Glutamatergic neuron (in vitro differentiated cells): ENCODE measurements at regions not wholly inside any gene's neighbourhood (a gene's known extent, or its start where the extent isn't known, plus 50 kb on each side); places are given as distances from the start of the nearest gene placed in this dataset.

Experiments used
- DNase-seq: peaks from one replicate; pipeline ENCODE4 v3.0.0; 2022
- H3K27ac Mint-ChIP-seq: one replicate; pipeline ENCODE4 v1.8.0; 2020; ENCODE audit warnings: mild to moderate bottlenecking, mixed read lengths, inconsistent platforms; ENCODE audit not compliant: unreplicated experiment
- H3K27me3 Mint-ChIP-seq: one replicate; pipeline ENCODE4 v1.8.0; 2020; ENCODE audit warnings: mild to moderate bottlenecking, moderate library complexity, mixed read lengths, inconsistent platforms; ENCODE audit not compliant: unreplicated experiment
- H3K36me3 Mint-ChIP-seq: one replicate; pipeline ENCODE4 v1.8.0; 2020; ENCODE audit warnings: mild to moderate bottlenecking, mixed read lengths, inconsistent platforms; ENCODE audit not compliant: unreplicated experiment
- H3K4me1 Mint-ChIP-seq: one replicate; pipeline ENCODE4 v1.8.0; 2020; ENCODE audit warnings: mild to moderate bottlenecking, low read depth, mixed read lengths, inconsistent platforms; ENCODE audit not compliant: unreplicated experiment
- H3K4me3 Mint-ChIP-seq: one replicate; pipeline ENCODE4 v1.8.0; 2020; ENCODE audit warnings: mild to moderate bottlenecking, mixed read lengths, inconsistent platforms; ENCODE audit not compliant: unreplicated experiment
- H3K9me3 Mint-ChIP-seq: one replicate; pipeline ENCODE4 v1.8.0; 2020; ENCODE audit warnings: mild to moderate bottlenecking, moderate library complexity, mixed read lengths, inconsistent platforms; ENCODE audit not compliant: unreplicated experiment
- TF ChIP-seq, protein P1 (sequence below): fragments of 200-600 bp; sonication (generic); IDR thresholded peaks from one replicate; pipeline ENCODE4 v1.5.0; 2021; ENCODE audit not compliant: partially characterized antibody, unreplicated experiment

DNA sequence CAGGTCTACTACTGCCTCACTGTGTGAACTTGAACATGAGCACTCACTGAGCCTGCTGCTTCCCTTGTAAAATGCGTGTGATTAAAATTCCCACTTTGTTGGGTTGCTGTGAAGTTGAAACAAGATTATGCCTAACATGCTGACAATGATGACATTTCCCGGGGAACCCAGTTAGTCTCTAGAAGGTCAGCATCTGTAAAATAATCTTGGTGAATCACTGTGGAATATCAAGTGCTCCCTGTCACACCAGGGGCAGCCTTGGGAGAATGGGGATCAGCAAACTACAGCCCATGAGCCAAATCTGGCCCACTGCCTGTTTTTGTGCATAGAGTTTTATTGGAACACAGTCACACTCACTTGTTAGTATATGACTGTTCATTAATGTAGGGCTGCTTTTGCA is 335.2 kb downstream of the MIAT start:
- Mint-ChIP-seq H3K4me1 (no peaks in the 10 kb centered on the region), H3K27ac (no peak overlapping the region), H3K9me3 (no peaks in the 10 kb centered on the region), H3K4me3 (no peak overlapping the region), H3K27me3 (peaks cover 1% of the 10 kb centered on the region), H3K36me3 (no peaks in the 10 kb centered on the region)
- no peak for DNase-seq
- TF ChIP-seq, protein P1, sequence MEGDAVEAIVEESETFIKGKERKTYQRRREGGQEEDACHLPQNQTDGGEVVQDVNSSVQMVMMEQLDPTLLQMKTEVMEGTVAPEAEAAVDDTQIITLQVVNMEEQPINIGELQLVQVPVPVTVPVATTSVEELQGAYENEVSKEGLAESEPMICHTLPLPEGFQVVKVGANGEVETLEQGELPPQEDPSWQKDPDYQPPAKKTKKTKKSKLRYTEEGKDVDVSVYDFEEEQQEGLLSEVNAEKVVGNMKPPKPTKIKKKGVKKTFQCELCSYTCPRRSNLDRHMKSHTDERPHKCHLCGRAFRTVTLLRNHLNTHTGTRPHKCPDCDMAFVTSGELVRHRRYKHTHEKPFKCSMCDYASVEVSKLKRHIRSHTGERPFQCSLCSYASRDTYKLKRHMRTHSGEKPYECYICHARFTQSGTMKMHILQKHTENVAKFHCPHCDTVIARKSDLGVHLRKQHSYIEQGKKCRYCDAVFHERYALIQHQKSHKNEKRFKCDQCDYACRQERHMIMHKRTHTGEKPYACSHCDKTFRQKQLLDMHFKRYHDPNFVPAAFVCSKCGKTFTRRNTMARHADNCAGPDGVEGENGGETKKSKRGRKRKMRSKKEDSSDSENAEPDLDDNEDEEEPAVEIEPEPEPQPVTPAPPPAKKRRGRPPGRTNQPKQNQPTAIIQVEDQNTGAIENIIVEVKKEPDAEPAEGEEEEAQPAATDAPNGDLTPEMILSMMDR = no peak

DNA sequence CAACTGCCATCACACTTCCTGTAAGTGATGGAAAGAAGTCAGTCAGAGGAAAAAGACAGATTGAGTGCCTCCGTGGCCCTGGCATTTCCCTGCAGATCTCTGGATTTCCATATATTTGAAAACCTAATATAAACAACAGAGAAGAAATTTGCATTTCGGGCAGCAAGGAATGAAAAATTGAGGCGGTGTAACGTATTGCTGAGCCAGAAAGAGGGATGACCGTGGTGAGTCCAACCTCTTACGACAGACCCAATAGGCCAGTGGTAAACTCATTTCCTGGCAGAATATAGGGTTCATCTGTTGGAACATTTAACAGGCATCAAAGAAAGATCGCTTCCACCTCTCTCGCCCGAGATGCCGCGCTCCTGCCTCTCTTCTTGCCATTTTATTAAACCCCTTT is 336.5 kb downstream of the MIAT start:
- no peak for DNase-seq
- TF ChIP-seq, protein P1 = no peak
- Mint-ChIP-seq H3K27ac (no peak overlapping the region), H3K36me3 (no peaks in the 10 kb centered on the region), H3K4me1 (no peaks in the 10 kb centered on the region), H3K27me3 (peaks cover 4% of the 10 kb centered on the region), H3K4me3 (no peak overlapping the region), H3K9me3 (no peaks in the 10 kb centered on the region)

DNA sequence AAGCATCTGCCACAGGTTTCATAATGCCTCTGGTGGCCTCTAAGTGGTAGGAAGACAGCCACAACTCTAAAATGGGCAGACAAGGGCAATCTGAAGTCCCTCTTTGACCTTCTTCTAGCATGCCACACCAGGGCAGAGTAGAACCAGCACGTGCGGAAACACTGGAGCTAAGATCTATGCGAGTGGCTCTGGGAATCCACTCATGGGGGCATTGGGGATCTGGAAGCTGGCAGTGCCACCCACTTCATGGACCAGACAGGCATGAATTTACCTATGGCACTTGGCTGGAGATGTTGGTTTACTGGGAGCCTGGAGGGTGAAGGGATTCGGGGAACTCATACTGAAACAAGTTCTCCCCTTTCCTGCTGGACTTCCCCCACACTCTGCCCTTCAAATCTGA is 337.4 kb downstream of the MIAT start:
- H3K27ac Mint-ChIP-seq = no peak overlapping the region
- no peaks in the 10 kb centered on the region for H3K9me3 Mint-ChIP-seq
- no peak overlapping the region for H3K4me3 Mint-ChIP-seq
- no peaks in the 10 kb centered on the region for H3K4me1 Mint-ChIP-seq
- peaks cover 4% of the 10 kb centered on the region for H3K27me3 Mint-ChIP-seq
- no peaks in the 10 kb centered on the region for H3K36me3 Mint-ChIP-seq
- TF ChIP-seq, protein P1 = no peak
- DNase-seq = no peak

- no peak for DNase-seq
- Mint-ChIP-seq H3K4me3 (no peak overlapping the region), H3K4me1 (no peaks in the 10 kb centered on the region), H3K27ac (no peak overlapping the region), H3K36me3 (no peaks in the 10 kb centered on the region), H3K27me3 (peaks cover 4% of the 10 kb centered on the region), H3K9me3 (no peaks in the 10 kb centered on the region)
- TF ChIP-seq, protein P1 = no peak
These were observed 337.8 kb downstream of the MIAT start for GRCh38 chr22:26995235-26995634.

DNA sequence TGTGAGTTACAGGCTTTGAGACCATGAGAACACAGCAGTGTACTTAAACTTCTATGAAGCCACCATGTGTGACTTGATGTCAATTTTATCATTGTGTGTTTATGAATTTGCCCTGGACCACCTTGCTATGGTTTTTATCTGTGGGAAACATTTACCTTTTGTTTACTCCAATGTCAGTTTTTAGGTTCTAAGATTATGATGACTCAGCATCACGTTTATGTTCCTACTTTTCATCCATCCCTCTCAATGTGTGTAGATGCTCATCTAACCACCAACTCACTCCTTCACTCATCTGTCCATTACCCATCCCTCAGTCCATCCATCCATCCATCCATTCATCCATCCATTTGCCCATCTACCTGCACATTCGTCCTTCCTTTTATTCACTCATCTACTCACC is 338.8 kb downstream of the MIAT start:
- H3K4me1 Mint-ChIP-seq = no peaks in the 10 kb centered on the region
- H3K27ac Mint-ChIP-seq = no peak overlapping the region
- TF ChIP-seq, protein P1 = no peak
- no peak overlapping the region for H3K4me3 Mint-ChIP-seq
- peaks cover 4% of the 10 kb centered on the region for H3K27me3 Mint-ChIP-seq
- DNase-seq = no peak
- H3K36me3 Mint-ChIP-seq = no peaks in the 10 kb centered on the region
- H3K9me3 Mint-ChIP-seq = no peaks in the 10 kb centered on the region
